Smooth muscle cell of the brain vasculature (primary cell): ENCODE measurements at regions not wholly inside any gene's neighbourhood (a gene's known extent, or its start where the extent isn't known, plus 50 kb on each side); places are given as distances from the start of the nearest gene placed in this dataset.

Experiments
- DNase-seq: peaks from one replicate; pipeline ENCODE4 v3.0.0-alpha.2; 2012; ENCODE audit warnings: low read depth, low spot score

DNA sequence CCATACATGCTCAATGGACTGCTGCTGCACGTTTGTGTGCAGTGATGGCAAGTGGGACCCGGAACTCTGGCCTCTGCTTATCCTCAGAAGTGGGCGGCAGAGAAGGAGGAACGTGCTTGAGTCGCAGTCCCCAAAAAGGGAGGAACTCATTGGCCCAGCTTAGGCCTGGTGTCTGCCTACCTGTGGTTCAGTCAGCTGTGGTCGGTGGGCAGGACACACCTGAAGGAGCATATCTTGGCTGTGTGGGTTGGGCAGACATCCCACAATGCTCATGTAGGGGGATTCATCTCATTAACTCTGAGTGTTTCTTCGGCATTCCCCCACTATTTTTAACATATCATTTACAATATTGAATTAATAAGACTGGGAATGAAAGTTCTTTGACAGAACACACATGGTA is 122.9 kb upstream of the IL12B start:
- no peak for DNase-seq

DNA sequence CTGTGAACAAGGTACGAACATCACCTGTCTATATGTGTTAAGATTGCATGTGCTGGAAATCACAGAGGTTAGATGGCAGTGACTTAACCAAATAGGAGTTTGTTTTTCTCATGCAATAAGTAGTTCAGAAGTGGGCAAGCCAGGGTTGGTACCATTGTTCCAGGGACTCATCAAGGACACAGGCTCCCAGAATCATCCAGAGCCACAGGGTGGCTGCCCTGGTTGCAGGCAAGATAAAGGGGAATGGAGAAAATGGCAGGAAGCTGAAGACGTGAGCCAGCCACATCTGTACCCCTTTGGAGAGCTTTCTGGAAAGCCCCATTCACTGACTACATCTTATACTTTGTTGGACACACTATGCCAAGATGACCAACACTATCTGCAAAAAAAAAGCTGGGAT is 126.0 kb upstream of the IL12B start:
- DNase-seq = no peak

DNA sequence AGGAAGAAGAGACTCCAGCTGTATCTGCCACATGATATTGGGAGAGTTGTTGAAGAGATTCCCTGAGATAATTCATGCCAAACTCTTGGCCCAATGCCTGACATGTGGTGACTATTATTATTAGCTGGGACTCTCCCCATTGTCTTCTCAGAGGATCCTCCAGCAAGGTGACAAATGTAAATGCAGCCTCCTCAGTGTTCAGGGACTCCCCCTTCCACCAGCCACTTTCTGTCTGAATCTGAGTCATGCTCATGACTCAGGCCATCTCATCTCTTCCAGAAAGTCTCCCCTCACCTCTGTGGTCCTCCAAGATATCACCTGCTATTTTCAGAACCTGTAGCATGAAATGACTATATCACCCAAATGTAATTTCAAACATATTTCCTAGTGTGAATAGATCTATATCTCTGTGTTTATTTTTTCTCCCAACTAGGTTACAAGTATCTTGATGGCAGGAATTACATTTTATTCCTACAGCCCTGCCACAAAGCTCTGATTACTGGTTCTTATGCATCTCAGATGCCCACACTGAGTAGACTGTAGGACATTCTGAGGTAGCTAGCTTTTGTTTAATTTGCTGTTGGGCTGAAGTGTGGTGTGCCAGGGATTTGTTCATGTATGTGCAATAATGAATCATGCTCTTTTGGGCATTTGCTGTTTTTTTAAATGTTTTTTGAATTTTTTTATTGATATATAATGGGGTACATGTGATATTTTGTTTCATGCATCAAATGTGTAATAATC is 126.6 kb upstream of the IL12B start:
- no peak for DNase-seq

DNA sequence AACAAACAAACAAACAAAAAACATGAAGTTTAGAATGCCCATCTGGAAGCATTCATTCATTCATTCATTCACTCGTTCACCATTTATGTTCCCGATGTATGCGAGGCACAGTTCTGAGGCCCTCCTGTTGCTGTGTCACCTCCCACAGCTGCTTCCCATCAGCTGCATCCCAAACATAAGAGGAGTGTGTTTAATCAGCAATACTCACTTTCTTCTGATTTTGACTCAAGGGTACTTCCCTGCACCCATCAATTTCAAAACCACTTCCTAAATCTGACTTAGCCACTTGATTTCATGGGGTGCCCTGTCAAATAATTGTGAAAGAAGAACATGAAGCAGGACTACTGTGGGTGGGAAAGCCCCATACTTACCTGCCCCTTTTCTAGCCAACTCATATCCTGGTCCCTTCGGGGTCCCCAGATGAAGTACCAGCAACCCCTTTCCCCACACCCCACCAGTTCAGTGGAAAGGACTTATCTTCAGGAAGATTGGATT is 128.0 kb upstream of the IL12B start:
- no peak for DNase-seq

DNA sequence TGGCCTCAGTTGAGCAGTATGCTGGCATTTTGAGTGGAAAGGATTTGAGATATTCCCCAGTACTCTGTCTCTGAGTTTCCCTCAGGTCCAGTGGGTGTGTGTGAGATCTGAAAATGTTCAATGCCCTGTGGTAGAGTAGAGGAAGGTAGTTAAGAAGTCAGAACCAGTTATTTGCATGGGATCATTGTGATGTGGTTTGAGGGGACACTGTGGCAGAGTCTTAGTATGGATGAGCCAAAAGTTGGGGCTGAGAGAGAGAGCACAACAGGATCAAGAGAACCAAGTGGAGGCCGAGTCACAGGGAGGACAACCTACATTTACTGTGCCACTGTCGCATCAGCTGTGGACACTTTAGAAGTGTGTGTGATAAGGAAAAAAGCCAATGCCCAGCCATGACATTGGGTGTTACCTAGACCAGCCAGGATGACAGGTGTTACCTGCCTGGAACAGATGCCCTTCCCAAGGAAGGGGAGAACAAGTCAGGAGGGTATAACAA is 128.9 kb upstream of the IL12B start:
- no peak for DNase-seq

DNA sequence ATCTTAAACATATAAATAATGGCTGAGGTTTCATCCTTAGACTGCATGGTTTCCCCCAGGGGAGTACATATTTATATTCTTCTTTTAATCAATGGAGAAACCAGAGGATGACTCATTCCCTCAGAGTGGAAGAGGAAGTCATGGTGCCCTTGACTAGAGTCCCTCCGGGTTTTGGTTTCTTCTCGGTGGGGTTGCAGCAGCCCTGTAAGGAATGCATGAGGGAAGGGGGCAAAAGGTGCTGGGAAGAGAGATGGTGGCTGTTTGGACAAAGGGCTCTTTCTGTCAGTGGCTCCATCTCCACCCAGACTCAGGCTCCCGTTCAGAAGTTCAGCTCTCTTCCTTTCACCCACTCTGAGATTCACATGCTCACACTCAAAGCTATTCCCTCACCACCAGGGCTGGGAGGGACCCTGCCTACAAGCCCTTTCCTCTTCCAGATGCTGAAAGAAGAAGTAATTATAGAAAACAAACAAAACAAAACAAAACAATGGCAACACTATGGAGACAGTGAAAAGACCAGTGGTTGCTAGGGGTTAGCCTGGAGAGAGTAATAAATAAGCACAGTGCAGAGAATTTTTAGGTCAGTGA is 129.8 kb upstream of the IL12B start:
- DNase-seq = peak; percentile 65

DNA sequence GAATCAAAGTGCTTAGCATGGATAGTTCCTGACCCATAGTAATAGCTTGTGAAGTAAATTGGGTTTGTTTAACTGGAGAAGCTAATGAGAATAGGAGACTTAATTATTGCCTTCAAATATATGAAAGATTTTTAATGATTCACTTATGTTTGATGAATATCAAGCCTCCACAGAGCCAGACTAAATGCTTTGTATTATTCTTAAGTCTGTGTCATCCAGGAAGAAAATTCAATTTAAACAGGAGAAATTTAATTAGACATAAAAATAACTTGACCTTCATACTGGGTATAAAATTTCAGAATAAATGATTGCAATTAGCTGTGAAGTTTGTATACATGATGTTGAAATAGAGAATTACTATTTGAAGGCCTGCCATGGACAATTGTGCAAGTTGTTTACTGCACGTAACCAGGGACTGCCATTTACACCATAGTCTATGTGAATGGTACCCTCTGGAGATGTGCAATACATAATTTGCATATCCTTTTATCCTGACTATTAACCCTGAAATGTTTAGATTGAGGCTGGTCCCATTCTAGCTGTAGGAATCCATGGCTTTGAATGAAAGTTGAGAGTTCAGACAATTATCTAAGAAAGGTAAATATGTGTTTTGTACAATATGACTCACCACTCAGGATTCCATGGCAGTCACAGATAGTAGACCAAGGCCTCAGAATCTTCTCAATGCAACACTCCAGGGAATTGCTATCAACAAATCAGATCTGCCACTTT is 133.5 kb upstream of the IL12B start:
- DNase-seq = no peak

DNA sequence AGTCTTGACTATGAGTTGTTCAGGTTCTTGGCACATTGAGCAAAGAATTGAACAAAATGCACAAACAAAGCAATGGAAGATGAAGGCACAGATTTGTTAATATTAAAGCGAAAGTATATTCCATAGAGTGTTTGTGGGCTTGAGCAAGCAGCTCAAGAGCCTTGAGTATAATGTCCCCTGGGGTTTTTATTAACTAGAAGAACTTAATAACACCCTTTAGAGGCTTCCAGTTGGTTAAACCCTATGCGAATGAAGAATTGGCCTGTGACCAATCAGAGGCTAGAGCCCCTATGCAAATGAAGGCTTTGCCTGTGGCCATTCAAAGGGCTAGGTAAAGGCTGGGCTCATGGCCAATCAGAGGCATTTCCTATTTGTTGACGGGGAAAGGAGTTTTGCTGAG is 135.3 kb upstream of the IL12B start:
- no peak for DNase-seq

DNA sequence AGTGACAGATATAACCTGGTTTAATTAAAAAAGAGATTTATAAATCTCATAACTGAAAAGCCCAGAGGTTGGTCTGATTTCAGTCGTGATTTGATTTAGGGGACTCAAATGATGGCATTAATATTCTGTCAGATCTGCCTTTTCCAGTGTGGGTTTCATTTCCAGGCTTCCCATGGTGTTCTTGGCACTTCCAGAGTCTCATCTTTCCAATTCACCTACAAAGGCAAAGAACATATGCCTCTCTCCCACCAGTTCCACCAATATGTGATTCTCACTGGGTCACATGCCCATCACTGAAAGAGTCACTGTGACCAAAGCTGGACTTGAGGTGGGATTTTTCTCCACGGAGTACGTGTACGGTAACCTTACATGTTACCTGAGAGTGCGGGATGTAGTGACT is 137.4 kb upstream of the IL12B start:
- DNase-seq = no peak

DNA sequence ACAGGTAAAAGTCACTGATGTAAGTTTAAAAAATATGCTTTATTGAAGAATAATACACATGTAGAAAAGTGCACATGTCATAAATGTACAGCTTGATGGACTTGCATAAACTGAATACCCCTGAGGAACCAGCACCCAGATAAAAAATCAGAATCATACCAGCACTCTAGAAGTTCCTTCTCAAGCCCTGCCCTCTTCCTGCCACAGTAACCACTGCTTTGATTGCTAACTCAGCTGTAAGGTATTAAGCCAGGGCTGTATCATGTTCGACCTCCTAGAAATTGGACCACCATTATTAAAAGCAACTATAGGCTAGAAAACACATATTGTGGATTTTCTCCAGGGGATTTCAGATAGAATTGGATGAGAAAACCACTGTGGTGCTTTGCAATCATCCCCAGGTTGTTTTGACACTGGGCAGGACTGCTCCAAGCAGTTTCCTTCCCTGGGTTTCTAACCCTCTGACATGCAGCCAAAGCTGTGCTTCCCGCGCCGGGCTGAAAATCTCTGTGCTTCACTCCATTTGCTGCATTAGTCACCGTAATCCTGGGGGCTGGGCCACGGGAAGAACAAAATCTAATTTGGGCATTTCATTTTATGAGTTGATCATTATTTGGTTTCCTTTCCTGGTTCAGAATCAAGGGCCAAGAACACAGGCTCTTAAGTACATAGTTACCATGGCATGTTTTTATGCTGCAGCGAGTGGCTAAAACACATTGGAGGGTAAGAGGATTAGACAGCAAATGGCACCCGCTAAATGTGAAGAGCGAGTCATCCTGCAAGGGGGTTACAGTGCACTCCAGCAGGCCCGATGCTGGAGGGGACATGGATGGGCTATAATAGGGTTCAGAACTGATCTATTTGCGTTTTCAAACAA is 139.4 kb upstream of the IL12B start:
- DNase-seq = no peak

DNA sequence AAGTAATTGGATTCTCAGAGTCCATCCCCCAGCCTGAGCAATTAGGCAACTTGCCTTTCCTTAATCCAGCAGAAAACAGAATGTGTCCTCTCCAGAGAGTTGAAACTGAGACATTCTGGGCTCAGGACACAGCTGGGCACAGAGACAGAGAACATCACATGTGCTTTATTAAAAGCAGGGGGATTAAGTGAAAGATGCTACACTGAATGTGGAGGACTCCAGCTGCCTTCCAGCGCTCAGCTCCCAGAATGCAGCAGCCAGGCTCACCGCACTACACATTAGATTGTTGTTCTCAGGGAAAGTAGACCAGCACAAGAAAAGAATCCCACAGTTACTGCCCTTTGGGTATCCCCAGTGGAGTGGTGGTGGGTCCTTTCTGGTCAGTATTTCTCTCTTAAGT is 141.6 kb upstream of the IL12B start:
- DNase-seq = no peak

DNA sequence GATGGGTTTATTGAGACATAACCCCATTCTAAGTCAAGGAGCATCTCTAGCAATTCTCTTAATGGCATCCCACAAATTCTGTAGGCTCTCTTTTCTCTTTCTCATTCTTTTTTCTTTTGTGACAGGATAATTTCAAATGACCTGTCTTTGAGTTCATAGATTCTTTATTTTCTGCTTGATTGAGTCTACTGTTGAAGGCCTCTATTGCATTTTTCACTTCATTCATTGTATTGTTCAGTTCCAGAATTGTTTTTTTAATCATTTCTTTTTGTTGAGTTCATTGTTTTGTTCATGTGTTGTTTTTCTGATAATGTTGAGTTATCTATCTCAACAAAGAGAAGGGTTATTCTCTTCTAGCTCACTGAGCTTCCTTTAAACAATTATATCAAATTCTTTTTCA is 144.7 kb upstream of the IL12B start:
- no peak for DNase-seq

DNA sequence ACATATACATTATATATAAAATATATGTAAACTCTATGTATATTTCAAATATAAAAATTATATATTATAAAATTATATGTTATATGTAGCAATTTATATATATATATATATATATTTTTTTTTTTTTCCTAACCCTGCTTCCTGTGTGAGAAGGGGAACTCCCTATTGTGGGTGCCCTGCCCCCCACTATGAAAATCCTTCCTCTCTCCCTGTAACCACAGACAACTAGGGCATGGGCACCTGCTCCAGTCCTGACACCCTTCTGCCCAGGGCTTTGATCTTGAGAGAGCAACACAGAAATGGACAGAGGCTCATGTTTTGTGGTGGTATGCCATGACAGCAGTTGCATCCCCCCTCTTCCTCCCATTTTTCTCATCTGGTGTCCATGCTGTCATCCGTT is 148.7 kb upstream of the IL12B start:
- DNase-seq = no peak

DNA sequence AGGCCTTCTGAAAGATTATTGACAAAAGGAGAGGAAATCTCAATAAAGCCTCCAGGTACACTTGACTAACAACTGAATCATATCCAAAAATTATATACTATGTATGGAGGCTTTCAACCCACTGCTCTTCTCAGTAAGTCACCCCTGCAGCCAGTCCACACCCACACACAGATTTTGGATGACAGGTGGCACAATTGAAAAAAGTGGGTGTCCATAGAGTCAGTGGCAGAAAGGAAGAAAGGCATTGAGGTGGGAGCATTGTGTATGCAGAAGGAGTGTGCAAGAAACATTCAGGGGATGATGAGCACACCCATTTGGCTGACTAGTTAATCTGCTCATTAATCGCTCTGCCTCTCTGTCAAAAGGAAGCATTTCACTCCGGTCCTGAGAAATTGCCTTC is 150.6 kb upstream of the IL12B start:
- DNase-seq = no peak

DNA sequence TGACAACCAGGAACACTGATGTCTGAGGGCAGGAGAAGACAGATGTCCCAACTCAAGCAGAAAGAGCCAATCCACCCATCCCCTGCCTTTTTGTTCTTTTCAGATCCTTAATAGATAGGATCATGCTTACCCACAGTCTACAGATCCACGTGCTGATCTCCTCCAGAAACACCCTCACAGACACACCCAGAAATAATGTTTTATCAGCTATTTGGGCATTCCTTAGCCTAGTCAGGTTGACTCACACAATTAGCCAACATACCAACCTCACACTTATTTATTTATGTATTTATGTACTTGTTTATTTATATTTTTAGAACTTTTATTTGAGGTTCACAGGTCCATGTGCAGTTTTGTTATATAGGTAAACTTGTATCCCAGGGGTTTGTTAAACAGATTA is 151.5 kb upstream of the IL12B start:
- no peak for DNase-seq

DNA sequence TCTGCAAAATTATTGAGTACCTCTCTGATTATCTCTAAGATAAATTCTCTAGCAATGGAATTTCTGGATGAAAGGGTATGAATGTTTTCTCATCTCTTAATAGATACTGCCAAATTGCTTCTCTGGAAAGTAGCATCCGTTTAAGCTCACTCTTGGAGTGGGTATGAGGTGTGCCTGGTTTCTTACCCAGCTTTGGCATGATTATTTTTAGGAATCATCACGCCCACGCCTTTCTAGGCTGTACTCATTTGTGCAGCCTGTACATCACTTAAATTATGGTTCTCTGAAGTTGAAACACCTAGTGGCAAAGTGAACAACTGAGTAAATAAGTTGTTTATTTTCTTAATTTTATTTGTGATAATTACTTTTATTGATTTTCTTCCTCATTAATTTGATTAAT is 156.5 kb upstream of the IL12B start:
- DNase-seq = no peak

DNA sequence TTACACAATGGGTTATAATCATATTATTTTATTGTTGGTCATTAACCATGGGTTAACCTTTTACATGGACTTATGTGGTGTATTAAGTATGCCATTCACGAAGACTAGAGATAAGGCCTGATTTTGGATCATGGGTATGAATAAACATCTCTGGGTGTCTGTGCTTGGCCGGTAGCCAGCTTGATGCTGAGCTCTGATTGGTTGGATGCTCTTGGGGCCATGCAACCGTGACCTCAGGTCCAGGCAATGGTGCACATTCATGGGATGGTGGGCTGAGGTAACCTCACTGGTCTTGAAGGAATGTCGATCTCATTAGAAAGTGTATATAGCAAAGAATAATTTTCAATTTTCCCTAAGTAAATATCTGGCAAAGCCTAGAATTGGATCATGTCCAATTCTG is 158.2 kb upstream of the IL12B start:
- no peak for DNase-seq

DNA sequence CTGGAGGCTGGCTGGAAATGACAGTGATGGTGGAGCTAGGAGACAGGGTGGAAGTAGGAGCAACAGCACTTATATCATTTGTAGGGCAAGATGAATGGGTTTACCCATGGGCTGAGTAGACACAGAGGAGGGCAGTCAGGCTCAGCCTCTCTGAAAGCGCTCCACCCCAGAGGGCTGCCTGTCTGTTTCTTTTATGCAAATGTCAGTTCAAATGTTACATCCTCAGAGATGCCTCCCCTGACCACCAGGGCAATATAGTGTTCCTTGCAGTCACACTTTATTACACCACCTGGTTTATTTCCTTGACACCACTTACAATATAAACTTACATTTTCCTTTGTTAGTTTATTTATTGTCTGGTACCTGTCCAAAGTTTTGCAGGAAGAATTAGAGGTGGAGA is 159.5 kb upstream of the IL12B start:
- DNase-seq = no peak

DNA sequence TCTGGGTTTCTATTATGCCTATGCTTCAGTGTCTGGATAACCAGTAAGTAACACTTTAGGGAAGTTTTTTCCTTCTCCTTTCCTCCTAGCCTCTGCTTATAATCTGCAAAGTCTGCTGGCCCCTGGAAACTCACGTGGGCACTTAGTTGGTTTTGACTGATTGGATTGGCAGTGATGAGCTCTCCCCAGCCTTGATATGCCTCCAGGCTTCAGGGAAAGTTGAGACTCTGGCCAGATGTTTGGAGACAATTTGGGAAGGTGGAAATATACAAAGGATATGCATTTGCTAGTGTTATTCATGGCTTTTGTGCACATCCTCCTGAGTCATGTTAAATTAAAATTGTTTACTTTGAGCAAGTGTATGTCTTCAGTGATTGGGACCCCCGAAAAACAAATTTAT is 160.2 kb upstream of the IL12B start:
- no peak for DNase-seq

DNA sequence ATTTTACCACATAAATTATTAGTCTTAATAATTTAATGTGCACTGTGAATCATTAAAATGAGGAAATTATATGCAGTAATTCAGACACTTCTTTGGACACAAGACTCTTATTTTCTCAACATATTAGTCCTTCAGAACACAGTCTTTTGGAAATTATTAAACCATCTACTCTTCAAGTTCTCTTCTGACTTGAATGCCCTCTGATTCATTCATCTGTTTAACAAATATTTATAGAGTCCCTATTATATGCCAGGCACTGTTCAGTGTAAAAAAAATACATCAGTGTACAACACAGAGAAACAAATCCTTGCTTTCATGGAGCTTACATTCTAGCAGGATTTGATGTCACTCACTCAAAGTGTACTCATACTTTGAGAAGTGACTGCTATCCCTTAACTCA is 163.4 kb upstream of the IL12B start:
- DNase-seq = no peak

DNA sequence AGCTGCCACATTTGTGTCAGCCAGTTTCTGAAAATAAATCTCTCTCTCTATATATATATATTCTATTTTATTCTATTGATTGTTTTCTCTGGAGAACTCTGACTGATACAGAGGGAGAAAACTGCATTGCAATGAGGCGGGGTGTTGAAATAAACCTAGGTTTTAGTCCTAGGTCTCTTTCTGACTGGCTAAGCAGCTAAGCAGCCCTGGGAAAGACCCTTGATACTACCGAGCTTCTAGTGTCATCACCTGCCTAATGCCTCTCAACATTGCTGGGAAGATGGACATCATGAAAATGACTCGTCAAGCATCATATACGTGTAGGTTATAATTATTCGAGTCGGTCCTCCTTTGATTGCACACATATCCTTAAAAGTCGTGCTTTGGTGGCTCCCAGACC is 166.5 kb upstream of the IL12B start:
- DNase-seq = no peak

DNA sequence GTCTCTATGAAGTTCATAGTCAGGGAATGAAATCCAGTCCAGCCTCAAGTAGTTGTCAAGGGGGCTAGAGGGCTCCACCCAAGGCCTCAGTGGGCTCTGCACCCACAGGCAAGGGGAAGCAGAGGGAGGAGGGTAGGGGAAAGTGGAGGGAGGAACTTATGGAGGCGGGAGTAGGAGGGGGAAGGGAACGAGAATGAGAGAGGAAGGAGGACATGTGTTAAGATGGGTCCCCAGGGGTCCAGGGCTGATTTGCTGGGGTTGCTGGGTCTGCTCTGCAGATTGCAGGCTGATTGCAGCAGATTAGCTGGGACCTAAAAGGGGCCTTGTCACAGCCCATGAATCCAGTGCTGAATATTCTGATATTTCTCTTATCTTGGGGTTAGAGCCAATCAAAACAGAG is 166.9 kb upstream of the IL12B start:
- DNase-seq = no peak
